GM13977 (cell line): ENCODE measurements at regions not wholly inside any gene's neighbourhood (a gene's known extent, or its start where the extent isn't known, plus 50 kb on each side); places are given as distances from the start of the nearest gene placed in this dataset.

Experiments used
- DNase-seq: peaks from one replicate; pipeline ENCODE4 v3.0.0; 2012; ENCODE audit warnings: low spot score
- in situ Hi-C: fragments of 300-500 bp; cut with MboI; formaldehyde crosslinking; loops from one replicate; pipeline ENCODE4 v1.12.0; 2022; ENCODE audit warnings: low sequenced_read_pairs, low pct_unique_long_range_greater_than_20kb, mixed read lengths, inconsistent platforms; ENCODE audit not compliant: unreplicated experiment
- TF ChIP-seq, protein P1 (sequence below): IDR thresholded peaks from 2 replicates; pipeline ENCODE4 v1.5.1; 2012; ENCODE audit warnings: mild to moderate bottlenecking, control low read depth; ENCODE audit not compliant: insufficient read depth; ENCODE audit errors: extremely low read depth, missing control alignments

DNA sequence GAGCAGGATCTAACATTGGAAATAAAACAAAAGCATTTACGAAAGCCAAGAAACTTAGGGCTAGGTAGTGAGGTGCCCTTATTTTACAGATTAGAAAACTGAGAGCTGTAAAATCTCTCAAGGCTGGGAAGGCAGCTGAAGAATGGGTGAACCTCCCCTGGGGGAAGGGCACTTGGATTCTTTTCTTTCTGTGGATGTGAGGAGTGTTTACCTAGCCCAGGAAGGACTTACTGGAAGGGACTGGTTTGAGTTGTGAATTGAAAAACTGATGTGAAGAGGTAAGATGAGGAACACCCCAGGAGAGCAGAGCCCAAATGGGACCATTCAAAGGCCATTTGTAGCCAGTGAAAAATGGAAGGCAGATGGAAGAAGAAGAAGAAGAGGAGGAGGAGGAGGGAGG lies 74.7 kb upstream of the NGF start:
- in situ Hi-C loops = no loop called here
- DNase-seq = no peak
- TF ChIP-seq, protein P1, sequence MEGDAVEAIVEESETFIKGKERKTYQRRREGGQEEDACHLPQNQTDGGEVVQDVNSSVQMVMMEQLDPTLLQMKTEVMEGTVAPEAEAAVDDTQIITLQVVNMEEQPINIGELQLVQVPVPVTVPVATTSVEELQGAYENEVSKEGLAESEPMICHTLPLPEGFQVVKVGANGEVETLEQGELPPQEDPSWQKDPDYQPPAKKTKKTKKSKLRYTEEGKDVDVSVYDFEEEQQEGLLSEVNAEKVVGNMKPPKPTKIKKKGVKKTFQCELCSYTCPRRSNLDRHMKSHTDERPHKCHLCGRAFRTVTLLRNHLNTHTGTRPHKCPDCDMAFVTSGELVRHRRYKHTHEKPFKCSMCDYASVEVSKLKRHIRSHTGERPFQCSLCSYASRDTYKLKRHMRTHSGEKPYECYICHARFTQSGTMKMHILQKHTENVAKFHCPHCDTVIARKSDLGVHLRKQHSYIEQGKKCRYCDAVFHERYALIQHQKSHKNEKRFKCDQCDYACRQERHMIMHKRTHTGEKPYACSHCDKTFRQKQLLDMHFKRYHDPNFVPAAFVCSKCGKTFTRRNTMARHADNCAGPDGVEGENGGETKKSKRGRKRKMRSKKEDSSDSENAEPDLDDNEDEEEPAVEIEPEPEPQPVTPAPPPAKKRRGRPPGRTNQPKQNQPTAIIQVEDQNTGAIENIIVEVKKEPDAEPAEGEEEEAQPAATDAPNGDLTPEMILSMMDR = no peak

DNA sequence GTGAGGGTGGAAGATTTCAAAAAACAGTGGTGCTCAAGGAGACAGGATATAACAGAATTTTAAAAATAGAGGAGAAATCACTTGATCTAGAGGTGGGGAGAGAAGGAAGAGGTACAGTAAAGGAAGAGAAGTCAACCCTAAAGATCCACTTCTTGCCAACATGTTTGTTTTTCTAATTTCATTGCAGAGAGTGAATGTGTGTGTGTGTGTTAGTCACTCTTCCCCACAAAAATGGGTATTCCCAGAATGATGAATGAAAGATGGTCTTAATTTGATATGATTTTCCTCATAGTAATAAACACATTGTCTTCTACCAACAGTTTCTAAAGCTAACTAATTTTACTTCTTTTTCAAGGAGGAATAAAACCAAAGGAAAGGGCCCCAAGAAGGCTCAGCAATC lies 74.2 kb upstream of the NGF start:
- in situ Hi-C loops = no loop called here
- TF ChIP-seq, protein P1 = no peak
- no peak for DNase-seq

DNA sequence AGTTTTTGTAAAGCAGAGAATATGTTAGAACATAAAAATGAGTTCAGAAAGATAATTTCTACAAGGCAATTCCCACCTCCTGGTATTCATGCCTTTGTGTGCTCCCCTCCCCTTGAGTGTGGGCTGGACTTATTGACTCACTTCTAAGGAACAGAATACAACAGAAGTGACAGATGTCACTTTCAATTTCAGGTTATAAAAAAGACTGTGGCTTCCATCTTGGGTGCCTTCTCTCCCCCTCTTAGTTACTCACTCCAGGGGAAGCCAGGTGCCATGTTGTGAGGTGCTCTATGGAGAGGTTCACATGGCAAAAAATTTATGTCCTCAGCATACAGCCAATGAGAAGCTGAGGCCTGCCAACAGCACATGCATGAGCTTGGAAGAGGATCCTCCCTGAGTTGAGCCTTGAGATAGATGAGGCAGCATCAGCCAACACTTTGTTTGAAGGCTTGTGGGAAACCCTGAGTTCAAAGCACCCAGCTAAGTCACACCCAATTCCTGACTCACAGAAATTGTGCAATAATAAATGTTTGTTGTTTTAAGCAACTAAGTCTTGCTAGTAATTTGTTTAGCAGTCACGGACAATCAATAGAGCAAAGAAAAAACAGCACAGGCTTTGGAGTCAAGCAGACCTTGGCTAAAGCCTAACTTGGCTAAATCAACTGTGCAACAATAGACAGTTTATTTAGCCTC lies 73.5 kb upstream of the NGF start:
- TF ChIP-seq, protein P1 = no peak
- DNase-seq = no peak
- in situ Hi-C loops = no loop called here

GRCh38 chr1:115409094-115410015 lies 71.3 kb upstream of the NGF start:
- in situ Hi-C loops = no loop called here
- DNase-seq = no peak
- TF ChIP-seq, protein P1 = no peak

DNA sequence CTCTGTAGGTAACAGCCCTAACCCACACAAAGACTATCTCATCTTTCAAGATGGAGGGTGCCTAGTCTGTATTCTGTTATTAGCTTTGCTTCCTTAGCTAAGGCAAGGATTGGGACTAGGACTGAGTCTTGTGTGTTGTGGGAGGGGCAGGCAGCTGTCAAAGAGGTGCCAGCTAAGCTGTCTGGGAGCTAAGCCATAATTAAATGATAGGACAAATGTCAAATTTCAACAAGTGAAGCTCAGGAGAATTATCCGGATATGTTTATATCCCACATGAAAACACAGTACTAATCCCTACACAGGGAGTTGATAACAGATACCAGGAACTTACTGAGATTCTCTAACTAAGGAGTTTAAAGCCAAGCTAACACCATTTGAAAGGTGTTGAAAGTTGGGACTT lies 70.5 kb upstream of the NGF start:
- in situ Hi-C loops = no loop called here
- TF ChIP-seq, protein P1 = no peak

DNA sequence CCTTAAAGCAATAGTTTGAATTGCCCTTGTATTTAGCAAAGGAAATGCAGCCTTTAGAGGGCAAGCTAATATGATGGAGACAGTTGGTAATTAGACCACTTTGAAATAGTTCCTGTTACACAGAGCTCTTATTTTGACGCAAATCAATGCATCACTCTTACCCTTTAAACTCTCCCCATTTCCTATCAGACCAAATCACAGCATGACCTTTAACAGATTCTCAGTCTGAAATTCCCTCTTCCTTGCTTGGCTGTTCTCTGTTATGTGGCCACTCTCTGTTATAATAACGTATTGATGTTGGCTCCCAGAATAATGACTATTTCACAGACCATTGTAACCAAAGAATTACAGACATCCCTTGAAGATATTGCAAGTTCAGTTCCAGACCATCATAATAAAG lies 66.9 kb upstream of the NGF start:
- TF ChIP-seq, protein P1 = no peak
- DNase-seq = no peak
- in situ Hi-C loops = no loop called here

More for the DNA sequence above, 70.5 kb upstream of the NGF start:
- no peak for DNase-seq
